GM12801 (cell line): ENCODE measurements at regions not wholly inside any gene's neighbourhood (a gene's known extent, or its start where the extent isn't known, plus 50 kb on each side); places are given as distances from the start of the nearest gene placed in this dataset.

ENCODE experiments used
- CTCF ChIP-seq: IDR thresholded peaks from one replicate; pipeline ENCODE4 v1.5.1; 2011; ENCODE audit warnings: control low read depth; ENCODE audit not compliant: insufficient read length; ENCODE audit errors: extremely low read depth

GRCh38 chr2:8541223-8541622 lies 140.6 kb upstream of the ID2 start:
- TF ChIP-seq CTCF, result no peak

- no peak for TF ChIP-seq CTCF
These were observed 140.2 kb upstream of the ID2 start for GRCh38 chr2:8541636-8542035.

GRCh38 chr2:8542381-8543059 lies 139.3 kb upstream of the ID2 start:
- no peak for TF ChIP-seq CTCF

GRCh38 chr2:8543060-8543382 lies 138.8 kb upstream of the ID2 start:
- no peak for TF ChIP-seq CTCF

GRCh38 chr2:8543383-8544170 lies 138.3 kb upstream of the ID2 start:
- no peak for TF ChIP-seq CTCF

- TF ChIP-seq CTCF, result no peak
These were observed 137.6 kb upstream of the ID2 start for GRCh38 chr2:8544171-8544785.

- TF ChIP-seq CTCF, result no peak
These were observed 136.8 kb upstream of the ID2 start for GRCh38 chr2:8544786-8545694.
